HG03025 (cell line): ENCODE measurements at regions not wholly inside any gene's neighbourhood (a gene's known extent, or its start where the extent isn't known, plus 50 kb on each side); places are given as distances from the start of the nearest gene placed in this dataset.
"Not testable (repeated sequence)": the region's sequence is repeated elsewhere in the genome, so short reads cannot be mapped to it uniquely, and the experiment has no call there.

Experiments used
- ATAC-seq: cut with Tn5 transposase; IDR thresholded peaks from one replicate; pipeline ENCODE4 v1.9.1; 2021; ENCODE audit warnings: mild to moderate bottlenecking, moderate library complexity; ENCODE audit not compliant: unreplicated experiment, low FRiP score

- no peak for ATAC-seq
These were observed 74.8 kb upstream of the NEDD9 start for GRCh38 chr6:11307226-11307625.

- no peak for ATAC-seq
These were observed 72.5 kb upstream of the NEDD9 start for GRCh38 chr6:11304946-11305345.

DNA sequence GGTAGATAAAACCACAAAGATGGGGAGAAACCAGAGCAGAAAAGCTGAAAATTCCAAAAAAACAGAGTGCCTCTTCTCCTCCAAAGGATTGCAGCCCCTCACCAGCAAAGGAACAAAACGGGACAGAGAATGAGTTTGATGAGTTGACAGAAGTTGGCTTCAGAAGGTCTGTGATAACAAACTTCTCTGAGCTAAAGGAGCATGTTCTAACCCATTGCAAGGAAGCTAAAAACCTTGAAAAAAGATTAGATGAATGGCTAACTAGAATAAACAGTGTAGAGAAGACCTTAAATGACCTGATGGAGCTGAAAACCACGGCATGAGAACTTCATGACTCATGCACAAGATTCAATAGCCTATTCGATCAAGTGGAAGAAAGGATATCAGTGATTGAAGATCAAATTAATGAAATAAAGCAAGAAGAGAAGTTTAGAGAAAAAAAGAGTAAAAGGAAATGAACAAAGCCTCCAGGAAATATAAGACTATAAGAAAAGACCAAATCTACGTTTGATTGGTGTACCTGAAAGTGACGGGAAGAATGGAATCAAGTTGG, 67.5 kb upstream of the NEDD9 start:
- ATAC-seq, result not testable (repeated sequence)

DNA sequence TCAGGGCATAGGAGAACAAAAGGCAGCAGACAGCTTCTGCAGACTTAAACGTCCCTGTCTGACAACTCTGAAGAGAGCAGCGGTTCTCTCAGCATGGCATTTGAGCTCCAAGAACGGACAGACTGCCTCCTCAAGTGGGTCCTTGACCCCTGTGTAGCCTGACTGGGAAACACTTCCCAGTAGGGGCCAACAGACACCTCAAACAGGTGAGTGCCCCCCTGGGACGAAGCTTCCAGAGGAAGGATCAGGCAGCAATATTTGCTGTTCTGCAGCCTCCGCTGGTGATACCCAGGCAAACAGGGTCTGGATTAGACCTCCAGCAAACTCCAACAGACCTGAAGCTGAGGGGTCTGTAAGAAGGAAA, 66.9 kb upstream of the NEDD9 start:
- not testable (repeated sequence) for ATAC-seq

GRCh38 chr6:11298651-11299420, 66.4 kb upstream of the NEDD9 start:
- ATAC-seq, result no peak

- no peak for ATAC-seq
These were observed 64.9 kb upstream of the NEDD9 start for GRCh38 chr6:11297376-11297729.

DNA sequence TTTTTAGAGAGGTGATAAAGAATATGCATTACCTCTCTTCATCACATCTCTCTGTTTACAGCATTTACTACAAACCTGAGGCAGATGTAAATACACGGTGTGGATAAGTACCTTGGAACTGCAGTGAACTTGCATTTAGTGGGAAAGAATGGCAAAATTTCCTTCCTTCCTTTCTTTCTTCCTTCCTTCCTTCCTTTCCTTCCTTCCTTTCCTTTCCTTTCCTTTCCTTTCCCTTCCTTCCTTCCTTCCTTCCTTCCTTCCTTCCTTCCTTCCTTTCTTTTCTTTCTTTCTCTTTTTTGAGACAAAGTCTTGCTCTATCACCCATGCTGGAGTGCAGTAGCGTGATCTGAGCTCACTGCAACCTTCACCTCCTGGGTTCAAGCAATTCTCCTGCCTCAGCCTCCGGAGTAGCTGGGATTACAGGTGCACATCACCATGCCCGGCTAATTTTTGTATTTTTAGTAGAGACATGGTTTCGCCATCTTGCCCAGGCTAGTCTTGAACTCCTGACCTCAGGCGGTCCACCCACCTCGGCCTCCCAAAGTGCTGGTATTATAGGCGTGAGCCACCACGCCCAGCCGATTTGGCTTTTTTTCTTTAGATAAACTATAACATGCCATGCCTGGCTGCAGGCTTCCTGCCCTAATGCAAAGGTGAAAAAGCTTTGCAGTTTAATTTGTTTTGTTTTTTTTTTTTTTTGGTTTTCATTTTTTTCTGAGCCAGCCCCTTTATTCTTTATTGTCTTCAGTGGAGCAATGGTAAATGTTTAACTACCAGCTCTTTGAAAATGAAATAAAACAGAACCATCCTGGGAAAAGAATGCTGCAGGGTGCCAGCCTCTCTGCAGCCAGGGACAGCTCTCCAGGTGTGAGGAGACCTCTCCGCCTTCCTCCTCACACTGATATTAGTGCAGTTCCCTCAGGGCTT, 64.2 kb upstream of the NEDD9 start:
- ATAC-seq, result no peak

GRCh38 chr6:11295969-11296368, 63.5 kb upstream of the NEDD9 start:
- no peak for ATAC-seq

DNA sequence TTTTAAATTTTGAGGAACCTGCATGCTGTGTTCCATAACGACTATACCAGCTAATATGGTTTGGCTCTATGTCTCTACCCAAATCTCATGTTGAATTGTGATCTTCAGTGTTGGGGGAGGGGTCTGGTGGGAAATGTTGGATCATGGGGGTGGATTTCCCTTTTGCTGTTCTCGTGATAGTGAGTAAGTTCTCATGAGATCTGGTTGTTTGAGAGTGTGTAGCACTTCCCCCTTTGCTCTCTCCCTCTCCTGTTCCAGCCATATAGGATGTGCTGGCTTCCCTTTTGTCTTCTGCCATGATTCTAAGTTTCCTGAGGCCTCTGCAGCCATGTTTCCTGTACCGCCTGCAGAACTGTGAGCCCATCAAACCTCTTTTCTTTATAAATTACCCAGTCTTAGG, 61.8 kb upstream of the NEDD9 start:
- ATAC-seq, result no peak

DNA sequence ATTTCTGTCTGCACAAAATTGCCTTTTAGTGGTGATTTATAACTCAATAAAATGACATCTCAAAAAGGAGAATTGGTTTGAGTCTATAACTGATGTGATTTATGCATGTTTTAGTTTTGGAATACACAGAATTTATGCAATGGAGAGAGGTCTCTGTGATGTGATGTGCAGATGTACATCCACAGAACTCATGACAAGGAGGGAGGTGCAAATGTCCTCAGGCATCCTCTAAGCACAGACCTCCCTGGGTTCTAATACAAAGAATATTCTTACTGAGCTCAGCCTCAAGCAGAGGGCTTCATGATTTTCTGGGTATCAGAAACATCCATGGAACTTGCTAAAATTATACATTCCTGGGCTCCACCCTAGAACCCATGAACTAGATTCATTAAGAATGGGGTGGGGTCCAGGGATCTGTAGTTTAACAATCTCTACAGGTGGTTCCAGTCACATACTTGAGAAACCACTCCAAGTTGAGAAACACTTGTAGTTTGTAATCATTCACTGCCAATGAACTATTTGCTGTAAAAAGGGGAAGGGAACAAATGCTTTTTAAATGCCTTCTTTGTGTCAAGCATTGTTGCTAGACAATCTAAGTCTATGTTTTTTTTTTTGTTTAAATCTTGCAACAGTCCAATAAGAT, 60.2 kb upstream of the NEDD9 start:
- ATAC-seq, result no peak

DNA sequence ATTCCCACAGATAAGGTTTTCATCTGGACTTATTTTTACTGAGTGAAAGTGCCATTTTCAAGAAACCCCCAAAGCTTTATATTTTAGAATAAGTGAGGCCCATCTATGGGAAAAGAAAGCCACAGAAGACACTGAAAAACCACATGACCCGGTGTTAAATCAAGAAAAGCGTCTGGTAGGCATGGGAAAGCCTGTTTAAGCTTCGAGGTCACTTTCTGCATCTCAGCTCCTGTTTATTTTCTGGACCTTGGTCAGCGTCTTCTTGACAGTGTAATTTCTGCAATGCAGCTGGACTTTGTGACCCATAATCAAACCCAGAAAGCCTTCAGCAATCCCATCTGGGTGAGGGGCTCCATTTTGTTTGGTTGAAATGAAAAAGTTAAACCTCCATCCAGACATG, 59.6 kb upstream of the NEDD9 start:
- ATAC-seq, result no peak

GRCh38 chr6:11291582-11291981, 59.1 kb upstream of the NEDD9 start:
- no peak for ATAC-seq

- ATAC-seq, result no peak
These were observed 57.6 kb upstream of the NEDD9 start for GRCh38 chr6:11290027-11290426.

DNA sequence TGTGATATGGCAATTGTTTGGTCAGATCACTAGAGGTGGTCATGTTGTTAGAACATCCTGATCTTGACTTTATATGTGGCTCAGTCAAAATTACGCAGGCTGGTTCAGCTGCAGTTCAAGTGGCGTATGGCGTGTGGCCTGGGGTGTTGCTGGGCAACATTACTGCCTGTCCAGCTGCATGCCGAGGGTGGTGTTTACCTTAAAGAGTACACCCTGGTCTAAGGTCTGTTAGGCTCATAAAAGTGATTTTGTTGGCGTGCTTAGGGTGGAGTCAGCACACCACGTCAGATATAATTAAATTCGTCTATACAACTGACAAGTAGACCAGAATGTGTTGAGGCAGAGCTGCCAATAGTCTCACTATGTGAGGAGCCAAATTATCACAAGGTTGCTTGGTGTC, 55.6 kb upstream of the NEDD9 start:
- no peak for ATAC-seq

- no peak for ATAC-seq
These were observed 52.5 kb upstream of the NEDD9 start for GRCh38 chr6:11284996-11285395.

DNA sequence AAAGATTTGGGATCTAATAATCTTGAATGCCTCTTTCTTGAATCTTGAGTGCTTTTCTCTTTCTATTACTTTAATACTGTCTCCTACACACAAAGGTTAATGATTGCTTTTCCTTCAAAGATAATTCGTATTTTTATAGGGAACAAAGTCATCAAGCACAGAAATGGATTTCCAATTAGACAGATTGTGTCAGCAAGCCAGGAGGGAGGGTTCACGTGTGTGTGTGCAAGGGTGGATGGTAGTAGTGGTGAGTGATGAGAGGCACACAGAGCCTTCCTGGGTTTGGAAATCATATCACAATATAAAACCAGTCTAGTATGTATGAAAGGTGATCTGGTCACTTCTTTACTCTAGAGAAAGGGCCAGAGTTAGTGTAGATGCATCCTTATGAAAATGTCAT, 51.2 kb upstream of the NEDD9 start:
- ATAC-seq, result no peak

- no peak for ATAC-seq
These were observed 50.4 kb upstream of the NEDD9 start for GRCh38 chr6:11282875-11283274.
